PC-9 (cell line): ENCODE measurements at regions not wholly inside any gene's neighbourhood (a gene's known extent, or its start where the extent isn't known, plus 50 kb on each side); places are given as distances from the start of the nearest gene placed in this dataset.

Experiments used
- BruUV-seq: library from RNA; stranded (reverse); fragments of 400-500 nt; replicated peaks from 2 replicates; lab custom pipeline; 2021; lab: Mats Ljungman, UMichigan
- CTCF ChIA-PET: fragments of 300-600 bp; sonication (Branson Sonifier 250); formaldehyde crosslinking; loops from one replicate; lab custom pipeline; 2022; ENCODE audit warnings: antibody characterized with exemption; lab: Charles Lee
- POLR2A ChIA-PET: fragments of 300-600 bp; sonication (Branson Sonifier 250); formaldehyde crosslinking; loops from one replicate; lab custom pipeline; 2022; ENCODE audit warnings: antibody characterized with exemption; ENCODE audit not compliant: unreplicated experiment; lab: Charles Lee
- DNase-seq, 2 experiments: peaks; one replicate each; pipeline versions ENCODE4 v3.0.0 to v3.0.0-alpha.2; 2015 to 2022; ENCODE audit warnings: mixed read lengths in 1 of 2
- H2AFZ ChIP-seq: fragments of 200-600 bp; sonication (generic); 2 replicates; pipeline ENCODE4 v1.8.1; 2017; ENCODE audit warnings: antibody characterized with exemption
- H3F3A ChIP-seq: fragments of 200-600 bp; sonication (generic); 2 replicates; pipeline ENCODE4 v1.8.1; 2017; ENCODE audit warnings: antibody characterized with exemption, mild to moderate bottlenecking, low read depth; ENCODE audit not compliant: insufficient read depth
- H3K27ac ChIP-seq: fragments of 200-600 bp; sonication (generic); 2 replicates; pipeline ENCODE4 v1.6.1; 2016; ENCODE audit warnings: mixed run types
- H3K27me3 ChIP-seq: fragments of 200-600 bp; sonication (generic); 2 replicates; pipeline ENCODE4 v1.6.1; 2016; ENCODE audit warnings: low read depth, mixed run types; ENCODE audit not compliant: insufficient read depth
- H3K36me3 ChIP-seq: fragments of 200-600 bp; sonication (generic); 2 replicates; pipeline ENCODE4 v1.6.1; 2016; ENCODE audit warnings: low read depth, mixed run types
- H3K4me1 ChIP-seq: fragments of 200-600 bp; sonication (generic); replicated peaks from 2 replicates; pipeline ENCODE4 v1.6.1; 2016; ENCODE audit warnings: mixed run types; ENCODE audit not compliant: insufficient read depth
- H3K4me2 ChIP-seq: fragments of 200-600 bp; sonication (generic); 2 replicates; pipeline ENCODE4 v1.6.1; 2017; ENCODE audit warnings: mixed run types
- H3K4me3 ChIP-seq: fragments of 200-600 bp; sonication (generic); 2 replicates; pipeline ENCODE4 v1.6.1; 2016; ENCODE audit warnings: mixed run types
- H3K79me2 ChIP-seq: fragments of 200-600 bp; sonication (generic); 2 replicates; pipeline ENCODE4 v1.6.1; 2017; ENCODE audit warnings: low read depth, mixed run types
- H3K9me2 ChIP-seq: fragments of 200-600 bp; sonication (generic); 2 replicates; pipeline ENCODE4 v1.8.1; 2017; ENCODE audit warnings: mild to moderate bottlenecking; ENCODE audit not compliant: insufficient read depth
- H3K9me3 ChIP-seq: fragments of 200-600 bp; sonication (generic); 2 replicates; pipeline ENCODE4 v1.8.1; 2016; ENCODE audit warnings: low read depth; ENCODE audit not compliant: insufficient read depth
- H4K20me1 ChIP-seq: fragments of 200-600 bp; sonication (generic); 2 replicates; pipeline ENCODE4 v1.8.1; 2017; ENCODE audit not compliant: insufficient read depth
- EZH2 ChIP-seq: fragments of 200-600 bp; sonication (generic); IDR thresholded peaks from 2 replicates; pipeline ENCODE4 v1.8.0; 2017; ENCODE audit warnings: antibody characterized with exemption, low read depth
- intact Hi-C: fragments of 100-400 bp; cut with micrococcal nuclease; formaldehyde crosslinking; loops from one replicate; pipeline ENCODE4 v1.10.0; 2022; ENCODE audit not compliant: unreplicated experiment
- TF ChIP-seq, protein P1 (sequence below): fragments of 200-600 bp; sonication (generic); conservative IDR thresholded peaks from 2 replicates; pipeline ENCODE4 v1.6.1; 2017; ENCODE audit warnings: mixed run types, antibody characterized with exemption, mild to moderate bottlenecking, moderate library complexity

DNA sequence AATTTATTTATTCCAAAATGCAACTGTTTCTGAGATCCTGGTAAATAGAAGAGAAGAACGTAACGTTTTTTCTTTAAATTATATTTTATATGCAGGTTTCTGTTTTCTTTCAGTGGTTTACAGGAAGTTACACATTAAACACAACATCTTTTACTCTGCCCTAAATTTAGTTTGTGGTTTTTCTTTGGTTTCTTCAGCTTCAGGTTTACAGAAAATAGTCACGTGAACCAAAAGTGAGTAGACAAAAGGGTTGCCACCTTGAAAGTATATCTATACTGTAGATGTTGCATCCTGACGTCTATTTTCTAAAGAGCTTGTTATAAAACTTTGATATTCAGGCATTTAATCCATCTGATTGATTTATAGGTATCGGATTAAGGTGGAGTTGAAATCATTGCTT lies 1236.6 kb downstream of the MAT2B start:
- POLR2A ChIA-PET: no interaction called here
- H3K27ac ChIP-seq: no peak overlapping the region
- no peaks in the 10 kb centered on the region for H3K4me1 ChIP-seq
- no peaks in the 10 kb centered on the region for H4K20me1 ChIP-seq
- no peaks in the 10 kb centered on the region for H3K9me2 ChIP-seq
- no peaks in the 10 kb centered on the region for H3K79me2 ChIP-seq
- no peaks in the 10 kb centered on the region for H3K9me3 ChIP-seq
- no TSS peak for BruUV-seq
- CTCF ChIA-PET: no interaction called here
- no peaks in the 10 kb centered on the region for H3F3A ChIP-seq
- H2AFZ ChIP-seq: no peak overlapping the region
- intact Hi-C loops: no loop called here
- no peaks in the 10 kb centered on the region for H3K27me3 ChIP-seq
- no peak for DNase-seq
- no peak overlapping the region for H3K4me2 ChIP-seq
- H3K4me3 ChIP-seq: no peak overlapping the region
- TF ChIP-seq EZH2: no peak
- TF ChIP-seq, protein P1, sequence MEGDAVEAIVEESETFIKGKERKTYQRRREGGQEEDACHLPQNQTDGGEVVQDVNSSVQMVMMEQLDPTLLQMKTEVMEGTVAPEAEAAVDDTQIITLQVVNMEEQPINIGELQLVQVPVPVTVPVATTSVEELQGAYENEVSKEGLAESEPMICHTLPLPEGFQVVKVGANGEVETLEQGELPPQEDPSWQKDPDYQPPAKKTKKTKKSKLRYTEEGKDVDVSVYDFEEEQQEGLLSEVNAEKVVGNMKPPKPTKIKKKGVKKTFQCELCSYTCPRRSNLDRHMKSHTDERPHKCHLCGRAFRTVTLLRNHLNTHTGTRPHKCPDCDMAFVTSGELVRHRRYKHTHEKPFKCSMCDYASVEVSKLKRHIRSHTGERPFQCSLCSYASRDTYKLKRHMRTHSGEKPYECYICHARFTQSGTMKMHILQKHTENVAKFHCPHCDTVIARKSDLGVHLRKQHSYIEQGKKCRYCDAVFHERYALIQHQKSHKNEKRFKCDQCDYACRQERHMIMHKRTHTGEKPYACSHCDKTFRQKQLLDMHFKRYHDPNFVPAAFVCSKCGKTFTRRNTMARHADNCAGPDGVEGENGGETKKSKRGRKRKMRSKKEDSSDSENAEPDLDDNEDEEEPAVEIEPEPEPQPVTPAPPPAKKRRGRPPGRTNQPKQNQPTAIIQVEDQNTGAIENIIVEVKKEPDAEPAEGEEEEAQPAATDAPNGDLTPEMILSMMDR: no peak
- H3K36me3 ChIP-seq: no peaks in the 10 kb centered on the region

DNA sequence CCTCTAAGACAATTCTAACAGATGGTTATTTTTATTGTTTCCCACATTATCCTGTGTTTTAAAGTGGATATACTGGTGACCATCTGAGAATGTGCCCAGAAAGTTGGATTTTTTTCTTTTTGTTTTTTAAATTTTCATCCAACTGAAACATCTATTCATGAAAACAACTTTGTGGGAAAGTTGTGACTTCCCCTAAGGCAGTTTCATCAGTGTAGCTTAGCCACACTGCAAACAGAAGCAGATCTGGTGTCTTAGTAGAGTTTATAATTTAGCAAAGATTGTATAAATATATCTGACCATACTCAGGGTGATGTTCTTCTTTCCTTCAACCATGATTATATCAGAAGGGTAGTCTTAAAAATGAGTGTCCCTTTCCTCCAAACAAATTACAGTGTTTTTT lies 1241.3 kb downstream of the MAT2B start:
- H3K4me2 ChIP-seq: no peak overlapping the region
- TF ChIP-seq, protein P1: no peak
- TF ChIP-seq EZH2: no peak
- no TSS peak for BruUV-seq
- no peaks in the 10 kb centered on the region; the same call in 1 of the 2 replicates for H4K20me1 ChIP-seq
- H2AFZ ChIP-seq: no peak overlapping the region
- no peaks in the 10 kb centered on the region for H3K36me3 ChIP-seq
- H3K4me3 ChIP-seq: no peak overlapping the region
- no peak overlapping the region for H3K27ac ChIP-seq
- H3K9me3 ChIP-seq: no peaks in the 10 kb centered on the region
- H3K4me1 ChIP-seq: no peaks in the 10 kb centered on the region
- ChIA-PET POLR2A (no interaction called here), CTCF (no interaction called here)
- H3F3A ChIP-seq: no peaks in the 10 kb centered on the region
- H3K79me2 ChIP-seq: no peaks in the 10 kb centered on the region
- no peak for DNase-seq
- no peaks in the 10 kb centered on the region for H3K9me2 ChIP-seq
- H3K27me3 ChIP-seq: no peaks in the 10 kb centered on the region
- intact Hi-C loops: no loop called here

DNA sequence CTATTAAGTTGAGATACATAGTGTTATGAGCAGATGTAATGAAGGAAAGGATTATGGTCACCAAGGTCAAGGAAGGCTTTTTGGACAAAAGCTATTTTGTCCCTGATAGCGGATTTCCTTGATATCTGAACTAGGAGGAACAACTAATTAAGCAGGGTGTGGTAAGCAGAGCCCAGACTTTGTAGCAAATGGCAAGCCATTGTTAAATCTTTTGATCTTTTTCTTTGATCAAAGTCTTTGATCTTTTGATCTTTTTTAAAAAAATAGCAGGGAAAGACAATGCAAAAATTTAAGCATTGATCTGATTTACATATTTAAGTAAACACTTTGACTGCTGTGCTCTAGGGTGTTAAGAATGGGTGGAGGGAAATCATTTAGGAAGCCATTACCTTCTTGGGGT lies 1242.0 kb downstream of the MAT2B start:
- H3K4me2 ChIP-seq: no peak overlapping the region
- BruUV-seq: no TSS peak
- CTCF ChIA-PET: no interaction called here
- H3K36me3 ChIP-seq: no peaks in the 10 kb centered on the region
- intact Hi-C loops: no loop called here
- no peak overlapping the region for H2AFZ ChIP-seq
- no peak for TF ChIP-seq EZH2
- TF ChIP-seq, protein P1: no peak
- H3K27me3 ChIP-seq: no peaks in the 10 kb centered on the region
- H3K4me3 ChIP-seq: no peak overlapping the region
- H3K9me2 ChIP-seq: no peaks in the 10 kb centered on the region
- POLR2A ChIA-PET: no interaction called here
- no peak for DNase-seq
- H3F3A ChIP-seq: no peaks in the 10 kb centered on the region
- H3K79me2 ChIP-seq: no peaks in the 10 kb centered on the region
- no peaks in the 10 kb centered on the region for H3K4me1 ChIP-seq
- H3K27ac ChIP-seq: no peak overlapping the region
- no peaks in the 10 kb centered on the region for H3K9me3 ChIP-seq
- H4K20me1 ChIP-seq: no peaks in the 10 kb centered on the region; the same call in 1 of the 2 replicates
